ENCODE measurements at regions not wholly inside any gene's neighbourhood (a gene's known extent, or its start where the extent isn't known, plus 50 kb on each side); places are given as distances from the start of the nearest gene placed in this dataset.

DNA sequence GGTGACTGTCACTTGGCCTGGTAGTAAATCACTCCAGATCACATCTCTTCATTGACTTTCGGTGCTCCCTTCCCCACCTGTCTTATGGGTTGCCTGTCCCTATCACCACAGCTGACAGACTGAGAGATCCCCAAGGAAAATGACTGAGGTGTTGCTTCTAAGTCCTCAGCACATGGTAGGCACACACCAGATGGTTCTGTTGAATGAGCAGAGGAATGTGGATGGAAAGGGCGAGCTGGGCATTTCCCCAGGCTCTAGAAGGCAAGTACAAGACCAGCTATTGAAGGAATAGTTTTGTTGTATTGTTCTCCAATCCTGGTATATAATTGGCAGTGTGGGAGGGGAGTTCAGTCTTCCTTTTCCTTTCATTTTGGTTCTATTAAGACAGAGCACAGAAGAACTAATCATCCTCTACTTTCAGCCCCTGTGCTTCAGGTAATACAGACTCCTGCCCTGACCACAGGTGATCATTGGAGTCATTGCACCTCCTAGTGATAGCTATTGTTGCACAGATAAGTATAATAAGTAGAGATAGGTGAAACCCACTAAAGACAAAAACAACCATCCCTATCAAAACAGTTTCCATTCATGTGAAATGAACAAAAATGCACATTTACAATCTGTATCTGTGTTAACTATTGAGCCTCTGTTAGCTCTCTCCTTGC, 158.6 kb downstream of the TRAM1L1 start:
- DNase-seq (ENCODE audit: low read depth, low spot score): no peak
- ChIA-PET POLR2A (no interaction called here), CTCF (no interaction called here)
- TF ChIP-seq, protein P1, sequence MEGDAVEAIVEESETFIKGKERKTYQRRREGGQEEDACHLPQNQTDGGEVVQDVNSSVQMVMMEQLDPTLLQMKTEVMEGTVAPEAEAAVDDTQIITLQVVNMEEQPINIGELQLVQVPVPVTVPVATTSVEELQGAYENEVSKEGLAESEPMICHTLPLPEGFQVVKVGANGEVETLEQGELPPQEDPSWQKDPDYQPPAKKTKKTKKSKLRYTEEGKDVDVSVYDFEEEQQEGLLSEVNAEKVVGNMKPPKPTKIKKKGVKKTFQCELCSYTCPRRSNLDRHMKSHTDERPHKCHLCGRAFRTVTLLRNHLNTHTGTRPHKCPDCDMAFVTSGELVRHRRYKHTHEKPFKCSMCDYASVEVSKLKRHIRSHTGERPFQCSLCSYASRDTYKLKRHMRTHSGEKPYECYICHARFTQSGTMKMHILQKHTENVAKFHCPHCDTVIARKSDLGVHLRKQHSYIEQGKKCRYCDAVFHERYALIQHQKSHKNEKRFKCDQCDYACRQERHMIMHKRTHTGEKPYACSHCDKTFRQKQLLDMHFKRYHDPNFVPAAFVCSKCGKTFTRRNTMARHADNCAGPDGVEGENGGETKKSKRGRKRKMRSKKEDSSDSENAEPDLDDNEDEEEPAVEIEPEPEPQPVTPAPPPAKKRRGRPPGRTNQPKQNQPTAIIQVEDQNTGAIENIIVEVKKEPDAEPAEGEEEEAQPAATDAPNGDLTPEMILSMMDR (IDR thresholded peaks at IDR 0.05; ENCODE audit: low read depth, low read length): no peak
- Histone ChIP-seq H3K27ac (ENCODE audit: low read depth, low read length) (no peak overlapping the region), H3K9me3 (ENCODE audit: control insufficient read depth, insufficient read depth, low read length) (no peaks in the 10 kb centered on the region; the same call in 1 of the 2 replicates), H3K27me3 (ENCODE audit: control insufficient read depth, insufficient read depth, low read length) (no peaks in the 10 kb centered on the region), H3K4me3 (ENCODE audit: low read depth, low read length) (no peak overlapping the region)

DNA sequence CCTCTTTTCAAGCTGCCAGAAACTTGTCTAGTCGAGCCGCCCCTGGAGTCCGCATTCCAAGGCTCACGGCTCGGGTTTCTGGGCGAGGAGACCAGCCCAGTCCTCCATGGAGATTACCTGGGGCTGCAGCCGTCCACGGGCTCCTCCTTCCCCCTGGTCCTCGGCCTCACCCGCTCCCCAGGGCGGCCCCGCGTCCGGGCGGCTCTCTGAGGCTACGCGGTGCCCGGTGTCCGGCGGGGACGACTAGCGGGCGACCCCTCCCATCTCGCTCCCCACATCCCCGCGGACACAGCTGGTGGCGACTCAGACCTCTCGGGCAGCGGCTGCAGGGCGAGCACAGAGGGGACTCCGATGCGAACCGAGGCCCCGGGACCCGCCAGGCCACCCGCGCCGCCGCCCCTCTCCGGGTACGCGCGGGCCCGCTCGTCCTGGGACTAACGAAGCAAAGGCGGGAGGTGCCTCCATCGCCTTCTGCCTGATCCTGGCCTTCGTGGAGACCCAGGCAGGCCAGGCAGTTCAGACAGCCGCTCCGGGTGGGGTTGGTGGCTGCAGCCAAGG, 159.4 kb downstream of the TRAM1L1 start:
- Histone ChIP-seq H3K27ac (ENCODE audit: low read depth, low read length) (no peak overlapping the region), H3K27me3 (ENCODE audit: control insufficient read depth, insufficient read depth, low read length) (no peaks in the 10 kb centered on the region), H3K9me3 (ENCODE audit: control insufficient read depth, insufficient read depth, low read length) (no peaks in the 10 kb centered on the region; the same call in 1 of the 2 replicates), H3K4me3 (ENCODE audit: low read depth, low read length) (no peak overlapping the region)
- DNase-seq (ENCODE audit: low read depth, low spot score): no peak
- TF ChIP-seq, protein P1 (IDR thresholded peaks at IDR 0.05; ENCODE audit: low read depth, low read length): no peak
- ChIA-PET POLR2A (no interaction called here), CTCF (no interaction called here)

DNA sequence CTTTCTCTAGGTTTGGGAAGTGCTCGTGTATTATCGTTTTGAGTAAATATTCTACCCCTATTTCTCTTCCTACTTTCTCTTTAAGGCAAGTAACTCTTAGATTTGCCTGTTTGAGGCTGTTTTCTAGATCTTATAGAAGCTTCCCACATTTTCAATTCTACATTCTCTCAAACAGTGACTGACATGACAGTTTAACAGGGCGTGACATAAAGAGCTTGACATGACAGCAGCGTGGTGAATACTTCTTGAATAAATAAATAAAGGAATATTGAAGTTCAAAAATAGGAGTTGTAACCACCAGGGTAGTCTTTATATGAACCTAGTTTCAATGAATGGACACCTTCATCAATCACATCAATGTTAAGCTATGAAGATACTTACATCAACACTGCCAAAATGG, 162.0 kb downstream of the TRAM1L1 start:
- TF ChIP-seq, protein P1 (IDR thresholded peaks at IDR 0.05; ENCODE audit: low read depth, low read length): no peak
- CTCF ChIA-PET: no interaction called here
- H3K4me3 ChIP-seq (ENCODE audit: low read depth, low read length): no peak overlapping the region
- no peaks in the 10 kb centered on the region; the same call in 1 of the 2 replicates for H3K9me3 ChIP-seq (ENCODE audit: control insufficient read depth, insufficient read depth, low read length)
- no peak overlapping the region for H3K27ac ChIP-seq (ENCODE audit: low read depth, low read length)
- POLR2A ChIA-PET: no interaction called here
- no peaks in the 10 kb centered on the region for H3K27me3 ChIP-seq (ENCODE audit: control insufficient read depth, insufficient read depth, low read length)
- no peak for DNase-seq (ENCODE audit: low read depth, low spot score)

- POLR2A ChIA-PET: no interaction called here
- no peak overlapping the region for H3K4me3 ChIP-seq (ENCODE audit: low read depth, low read length)
- TF ChIP-seq, protein P1 (IDR thresholded peaks at IDR 0.05; ENCODE audit: low read depth, low read length): no peak
- no peak overlapping the region for H3K27ac ChIP-seq (ENCODE audit: low read depth, low read length)
- DNase-seq (ENCODE audit: low read depth, low spot score): no peak
- H3K27me3 ChIP-seq (ENCODE audit: control insufficient read depth, insufficient read depth, low read length): no peaks in the 10 kb centered on the region
- no peaks in the 10 kb centered on the region for H3K9me3 ChIP-seq (ENCODE audit: control insufficient read depth, insufficient read depth, low read length)
- CTCF ChIA-PET: no interaction called here
Observed at GRCh38 chr4:116913451-116913850, 171.9 kb downstream of the TRAM1L1 start.

DNA sequence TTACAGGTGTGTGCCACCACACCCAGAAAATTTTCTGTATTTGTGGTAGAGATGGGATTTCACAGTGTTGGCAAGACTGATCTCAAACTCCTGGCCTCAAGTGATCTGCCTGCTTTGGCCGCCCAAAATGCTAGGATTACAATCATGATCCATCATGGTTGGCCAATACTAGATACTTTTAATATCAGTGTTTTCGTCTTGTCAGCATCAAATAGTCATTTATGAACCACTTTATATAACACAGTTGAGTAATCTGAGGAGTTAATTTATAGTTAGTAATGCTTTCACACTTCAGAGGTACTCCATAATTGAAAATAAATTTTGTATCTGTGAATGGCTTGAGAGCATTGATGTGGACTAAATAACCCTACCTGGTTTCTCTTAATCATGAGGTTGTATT, 178.6 kb downstream of the TRAM1L1 start:
- no peak overlapping the region for H3K4me3 ChIP-seq (ENCODE audit: low read depth, low read length)

More for the DNA sequence above, 178.6 kb downstream of the TRAM1L1 start:
- POLR2A ChIA-PET: no interaction called here
- TF ChIP-seq, protein P1 (IDR thresholded peaks at IDR 0.05; ENCODE audit: low read depth, low read length): no peak
- DNase-seq (ENCODE audit: low read depth, low spot score): no peak
- no peak overlapping the region for H3K27ac ChIP-seq (ENCODE audit: low read depth, low read length)
- H3K9me3 ChIP-seq (ENCODE audit: control insufficient read depth, insufficient read depth, low read length): no peaks in the 10 kb centered on the region
- no peaks in the 10 kb centered on the region for H3K27me3 ChIP-seq (ENCODE audit: control insufficient read depth, insufficient read depth, low read length)
- CTCF ChIA-PET: no interaction called here

All from AG04450 (cell line).